Osteoblast (primary cell): ENCODE measurements at regions not wholly inside any gene's neighbourhood (a gene's known extent, or its start where the extent isn't known, plus 50 kb on each side); places are given as distances from the start of the nearest gene placed in this dataset.

Source experiments
- DNase-seq: peaks from one replicate; pipeline ENCODE4 v3.0.0; 2011; ENCODE audit warnings: low spot score, mixed read lengths; ENCODE audit not compliant: insufficient read length; ENCODE audit errors: missing footprints
- H2AFZ ChIP-seq: 2 replicates; pipeline ENCODE4 v1.6.0; 2011; ENCODE audit warnings: mild to moderate bottlenecking, low read length
- H3K27ac ChIP-seq: 2 replicates; pipeline ENCODE4 v1.5.1; 2011; ENCODE audit warnings: mild to moderate bottlenecking, low read depth, low read length, moderate library complexity
- H3K27me3 ChIP-seq: 2 replicates; pipeline ENCODE4 v1.6.0; 2012; ENCODE audit warnings: mild to moderate bottlenecking, control low read depth, inconsistent platforms, low read length, moderate library complexity; ENCODE audit not compliant: insufficient read depth
- H3K36me3 ChIP-seq: 2 replicates; pipeline ENCODE4 v1.5.1; 2011; ENCODE audit warnings: mild to moderate bottlenecking, low read length, control low read depth, moderate library complexity; ENCODE audit not compliant: insufficient read depth
- H3K4me1 ChIP-seq: 2 replicates; pipeline ENCODE4 v1.5.1; 2011; ENCODE audit warnings: mild to moderate bottlenecking, low read length, control low read depth, moderate library complexity; ENCODE audit not compliant: insufficient read depth
- H3K4me2 ChIP-seq: 2 replicates; pipeline ENCODE4 v1.6.0; 2011; ENCODE audit warnings: mild to moderate bottlenecking, low read length; ENCODE audit not compliant: insufficient read depth
- H3K4me3 ChIP-seq: fragments of 200-600 bp; sonication (generic); 3 replicates; pipeline ENCODE4 v1.5.1; 2012; ENCODE audit warnings: mild to moderate bottlenecking, low read length, inconsistent platforms; ENCODE audit not compliant: insufficient read depth
- H3K79me2 ChIP-seq: 2 replicates; pipeline ENCODE4 v1.6.0; 2012; ENCODE audit warnings: mild to moderate bottlenecking, low read length, control low read depth, inconsistent platforms; ENCODE audit not compliant: insufficient read depth
- H3K9me3 ChIP-seq: 2 replicates; pipeline ENCODE4 v1.5.1; 2011; ENCODE audit warnings: low read depth, low read length, control low read depth
- H4K20me1 ChIP-seq: 2 replicates; pipeline ENCODE4 v1.6.0; 2012; ENCODE audit warnings: mild to moderate bottlenecking, low read length, control low read depth; ENCODE audit not compliant: insufficient read depth
- CTCF ChIP-seq: IDR thresholded peaks from 2 replicates; pipeline ENCODE4 v1.5.1; 2011; ENCODE audit warnings: mild to moderate bottlenecking, low read depth, low read length, moderate library complexity; ENCODE audit errors: extremely low read depth

GRCh38 chrX:36626898-36627297 is 381.3 kb upstream of the FAM47C start:
- no peak overlapping the region for H2AFZ ChIP-seq
- no peak for TF ChIP-seq CTCF

GRCh38 chrX:36640232-36640631 is 367.9 kb upstream of the FAM47C start:
- H3K27me3 ChIP-seq = no peaks in the 10 kb centered on the region
- no peaks in the 10 kb centered on the region for H3K79me2 ChIP-seq
- no peak for TF ChIP-seq CTCF
- no peak for DNase-seq
- H3K9me3 ChIP-seq = no peaks in the 10 kb centered on the region
- no peak overlapping the region for H3K4me3 ChIP-seq
- no peaks in the 10 kb centered on the region for H4K20me1 ChIP-seq
- no peaks in the 10 kb centered on the region for H3K36me3 ChIP-seq
- H3K27ac ChIP-seq = no peak overlapping the region
- no peak overlapping the region for H2AFZ ChIP-seq
- H3K4me2 ChIP-seq = no peak overlapping the region
- no peaks in the 10 kb centered on the region for H3K4me1 ChIP-seq

More at GRCh38 chrX:36626898-36627297, 381.3 kb upstream of the FAM47C start:
- Histone ChIP-seq H3K27ac (no peak overlapping the region), H3K4me3 (no peak overlapping the region), H3K79me2 (no peaks in the 10 kb centered on the region), H3K9me3 (no peaks in the 10 kb centered on the region), H3K36me3 (no peaks in the 10 kb centered on the region), H3K27me3 (no peaks in the 10 kb centered on the region), H4K20me1 (no peaks in the 10 kb centered on the region), H3K4me2 (no peak overlapping the region), H3K4me1 (no peaks in the 10 kb centered on the region)
- DNase-seq = no peak

- DNase-seq = no peak
- Histone ChIP-seq H3K27me3 (no peaks in the 10 kb centered on the region), H3K4me1 (no peaks in the 10 kb centered on the region), H3K36me3 (no peaks in the 10 kb centered on the region), H3K4me3 (no peak overlapping the region), H3K9me3 (no peaks in the 10 kb centered on the region), H3K27ac (no peak overlapping the region), H3K79me2 (no peaks in the 10 kb centered on the region), H4K20me1 (no peaks in the 10 kb centered on the region), H3K4me2 (no peak overlapping the region), H2AFZ (no peak overlapping the region)
- no peak for TF ChIP-seq CTCF
Observed at GRCh38 chrX:36642052-36642451, 366.1 kb upstream of the FAM47C start.

- Histone ChIP-seq H3K4me1 (no peaks in the 10 kb centered on the region), H3K4me3 (no peak overlapping the region), H3K27me3 (no peaks in the 10 kb centered on the region), H3K27ac (no peak overlapping the region), H2AFZ (no peak overlapping the region), H4K20me1 (no peaks in the 10 kb centered on the region), H3K79me2 (no peaks in the 10 kb centered on the region), H3K9me3 (no peaks in the 10 kb centered on the region), H3K4me2 (no peak overlapping the region), H3K36me3 (no peaks in the 10 kb centered on the region)
- no peak for DNase-seq
- TF ChIP-seq CTCF = no peak
Observed at GRCh38 chrX:36650622-36651021, 357.5 kb upstream of the FAM47C start.
